ENCODE measurements at regions not wholly inside any gene's neighbourhood (a gene's known extent, or its start where the extent isn't known, plus 50 kb on each side); places are given as distances from the start of the nearest gene placed in this dataset.
"Not testable (repeated sequence)": the region's sequence is repeated elsewhere in the genome, so short reads cannot be mapped to it uniquely, and the experiment has no call there.

- DNase-seq = no peak
Measured at GRCh38 chr3:159280386-159281191, 478.7 kb downstream of the MFSD1 start.

GRCh38 chr3:159293493-159293892 lies 491.6 kb downstream of the MFSD1 start:
- DNase-seq = no peak

DNA sequence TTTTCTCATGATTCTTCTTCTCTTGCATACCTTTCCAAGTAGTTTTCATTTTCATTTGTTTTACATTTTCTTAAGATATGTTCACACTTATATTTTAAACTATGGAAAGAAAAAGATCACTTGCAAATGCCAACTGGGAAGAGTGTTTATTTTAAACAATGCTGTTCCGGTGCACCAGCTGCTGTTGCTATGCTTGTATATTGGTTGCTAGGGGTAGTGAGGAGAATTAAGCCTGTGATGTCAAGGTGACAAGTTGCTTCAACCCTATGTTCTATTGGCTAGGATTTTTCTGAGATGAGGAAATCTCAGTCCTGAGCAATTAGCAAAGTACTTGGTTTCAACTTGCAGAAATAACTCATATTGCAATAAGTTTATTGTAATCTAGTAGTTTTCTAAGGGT lies 500.1 kb downstream of the MFSD1 start:
- DNase-seq = no peak

DNA sequence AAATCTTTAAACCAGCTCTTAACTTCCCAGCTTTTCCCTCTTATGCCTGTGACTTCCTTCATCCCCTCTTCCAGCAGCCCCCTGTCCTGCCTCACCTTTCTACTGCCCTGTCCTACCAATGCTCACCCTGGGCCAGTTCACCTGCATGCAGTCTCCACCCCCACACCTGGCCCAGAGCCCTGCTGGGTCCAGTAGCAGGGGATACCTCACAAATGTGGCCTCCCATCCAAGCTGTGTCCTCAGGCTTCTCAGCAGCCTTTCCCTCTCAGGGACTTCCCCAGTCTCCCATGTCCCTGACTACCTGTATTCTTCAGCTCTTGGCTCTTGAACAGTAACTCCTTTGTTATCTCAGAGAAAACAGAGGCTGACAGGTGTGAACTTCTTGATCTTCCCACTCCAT lies 503.2 kb downstream of the MFSD1 start:
- DNase-seq = no peak

GRCh38 chr3:159316706-159317105 lies 514.9 kb downstream of the MFSD1 start:
- DNase-seq = not testable (repeated sequence)

DNA sequence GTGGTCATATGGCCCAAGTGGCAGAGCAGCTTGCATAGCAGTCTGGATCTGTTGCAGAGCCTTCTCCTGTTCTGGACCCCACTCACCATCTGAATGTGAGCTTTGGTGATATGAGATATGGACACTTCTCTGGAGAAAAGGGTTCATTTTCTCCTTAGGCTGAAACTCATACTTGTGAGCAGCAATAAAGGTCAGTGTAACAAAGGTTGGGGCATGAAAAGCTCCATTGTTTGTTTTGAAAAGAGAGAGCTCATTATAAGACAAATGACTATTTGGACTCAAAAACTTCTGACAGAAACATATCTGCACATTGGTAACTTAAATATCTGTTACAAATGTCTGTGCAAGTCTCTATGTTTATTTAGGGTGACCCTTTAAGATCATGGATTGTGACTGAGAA lies 517.3 kb downstream of the MFSD1 start:
- DNase-seq = no peak

- no peak for DNase-seq
Measured at GRCh38 chr3:159322322-159322939, 520.6 kb downstream of the MFSD1 start.

DNA sequence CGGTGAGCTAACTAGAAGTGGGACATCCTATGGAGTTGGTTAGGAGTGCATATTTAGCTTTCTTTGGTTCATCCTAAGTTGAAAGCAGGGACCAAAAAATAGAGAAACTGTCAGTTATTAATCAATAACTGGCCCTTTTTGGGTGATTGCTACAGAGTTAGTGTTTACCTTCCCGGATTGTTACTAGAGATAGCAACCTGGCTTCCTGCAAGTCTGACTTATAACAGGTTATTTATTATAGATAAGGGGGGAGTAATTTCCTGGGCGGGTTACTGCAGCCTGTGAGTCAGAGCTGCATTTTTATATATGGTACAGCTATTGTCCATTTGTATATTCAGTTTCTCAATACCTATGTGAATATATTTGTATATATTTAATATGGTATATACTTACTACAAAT lies 522.0 kb downstream of the MFSD1 start:
- DNase-seq = no peak

DNA sequence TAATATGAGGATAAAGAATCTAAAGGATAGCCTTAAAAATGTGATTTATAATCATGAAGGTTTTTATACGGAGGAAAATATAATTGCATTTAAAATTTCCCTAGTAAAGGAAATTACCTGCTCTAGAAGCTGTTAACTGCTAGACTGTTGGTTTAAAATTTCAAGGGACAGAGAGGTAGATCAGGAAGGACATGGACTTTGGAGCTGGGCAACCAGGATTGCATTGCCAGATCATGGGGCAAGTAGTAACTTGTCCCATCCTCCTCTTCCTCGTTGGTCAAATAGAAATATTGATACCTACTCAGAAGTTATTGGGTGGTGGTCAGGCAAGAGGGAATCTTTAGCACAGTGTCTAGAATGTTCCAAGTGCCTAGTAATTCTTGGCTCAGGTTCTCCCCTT lies 525.1 kb downstream of the MFSD1 start:
- no peak for DNase-seq

DNA sequence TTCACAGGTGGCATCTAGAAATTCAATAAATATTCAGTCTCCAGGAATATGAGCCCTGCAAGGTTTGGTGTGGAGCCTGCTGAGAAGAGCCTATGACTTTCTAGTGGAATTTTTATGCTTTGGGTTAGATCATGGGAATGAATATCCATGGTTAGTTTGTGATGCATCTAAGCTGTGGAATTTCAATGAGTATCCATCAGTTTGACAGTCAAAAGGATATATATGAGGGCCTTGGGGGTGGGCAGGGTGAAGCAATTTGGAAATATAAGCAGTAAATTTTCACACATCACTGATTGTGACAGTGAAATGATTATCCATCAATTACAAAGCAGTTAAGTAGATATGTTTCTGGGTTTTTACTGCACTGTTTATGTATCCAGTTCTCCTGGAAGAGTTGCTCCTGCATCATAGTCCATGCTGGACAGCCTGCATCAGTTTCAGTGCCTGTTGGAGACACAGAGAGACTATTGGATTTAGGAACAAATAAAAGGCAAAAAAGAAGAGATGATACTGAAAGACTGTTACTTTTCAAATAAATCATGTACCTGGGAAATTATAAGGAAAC lies 530.8 kb downstream of the MFSD1 start:
- no peak for DNase-seq

GRCh38 chr3:159339131-159339530 lies 537.3 kb downstream of the MFSD1 start:
- no peak for DNase-seq

DNA sequence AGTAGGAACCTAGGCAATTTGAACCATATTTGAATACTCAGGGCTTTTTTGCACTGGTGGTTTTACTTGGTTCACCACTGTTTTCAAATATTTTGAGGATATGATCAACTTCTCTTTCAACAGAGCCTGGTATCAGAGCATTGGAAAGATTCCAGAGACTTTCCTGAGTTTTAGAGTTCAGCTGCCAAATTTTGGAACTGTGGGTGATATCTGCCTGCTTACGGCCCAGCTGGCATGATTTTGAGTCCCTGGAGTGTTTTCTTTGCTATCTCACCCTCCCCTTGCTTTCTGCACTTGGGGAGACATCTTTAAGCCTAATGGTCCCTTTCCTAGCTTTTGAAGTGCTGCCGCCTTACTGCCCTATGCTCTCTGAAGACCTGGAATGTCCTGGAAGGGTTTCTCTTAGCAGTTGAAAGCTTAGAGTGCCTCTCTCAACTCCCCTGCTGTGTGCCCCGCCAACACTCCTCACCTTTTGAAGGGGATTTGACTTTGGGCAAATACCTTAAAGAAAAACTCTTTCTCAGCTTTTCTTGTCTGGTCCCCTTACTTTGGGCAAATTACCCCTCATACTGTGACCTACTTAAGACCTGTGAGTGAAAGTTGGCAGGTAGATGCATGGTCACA lies 539.1 kb downstream of the MFSD1 start:
- DNase-seq = no peak

DNA sequence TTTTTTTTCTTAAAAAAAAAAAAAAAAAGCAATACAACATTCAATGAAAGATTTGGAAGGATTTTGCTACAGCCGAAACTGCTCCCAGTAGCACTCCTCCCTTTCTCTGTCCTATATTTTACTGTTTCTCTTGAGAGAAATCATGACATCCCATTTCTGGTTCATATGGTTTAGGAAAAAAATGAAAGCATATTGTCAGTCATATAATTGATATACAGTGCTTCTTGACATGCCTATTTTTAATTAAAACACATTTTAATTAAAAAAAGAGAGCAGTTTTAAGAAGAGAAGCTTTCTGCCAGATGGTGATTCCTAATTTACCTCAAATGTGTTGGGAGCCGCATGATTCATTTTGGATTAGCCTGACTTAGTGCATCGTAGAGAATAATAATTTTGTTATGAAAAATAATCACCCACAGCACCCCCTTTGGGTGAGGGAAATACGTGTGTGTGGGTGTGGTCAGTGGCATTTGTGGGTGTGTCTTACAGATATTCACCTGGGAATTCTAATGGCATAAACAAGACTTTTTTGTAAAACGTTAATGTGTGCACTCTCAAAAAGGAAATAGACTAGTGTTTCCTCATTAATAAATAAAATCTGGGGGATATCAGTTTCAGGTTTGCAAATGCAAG lies 544.5 kb downstream of the MFSD1 start:
- no peak for DNase-seq

GRCh38 chr3:159348431-159348830 lies 546.6 kb downstream of the MFSD1 start:
- DNase-seq = no peak

DNA sequence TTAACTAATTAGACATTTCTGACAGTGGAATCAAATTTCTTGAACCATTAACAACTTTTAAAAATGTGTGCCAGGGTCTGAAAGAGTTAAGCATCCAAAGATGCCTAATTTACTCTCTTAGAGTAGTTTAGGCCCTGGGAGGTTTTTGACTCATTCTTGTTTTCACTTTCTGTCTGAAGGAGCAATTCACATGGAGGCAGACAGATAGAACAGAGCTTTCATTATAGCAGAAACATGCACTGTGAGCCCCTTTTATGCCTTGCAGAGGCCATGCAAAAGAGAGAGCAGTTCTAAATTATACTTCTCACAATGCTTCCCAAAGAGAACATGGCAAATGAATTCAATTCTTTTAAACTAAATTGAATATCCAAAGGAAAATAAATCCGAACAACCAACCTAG lies 554.8 kb downstream of the MFSD1 start:
- no peak for DNase-seq

DNA sequence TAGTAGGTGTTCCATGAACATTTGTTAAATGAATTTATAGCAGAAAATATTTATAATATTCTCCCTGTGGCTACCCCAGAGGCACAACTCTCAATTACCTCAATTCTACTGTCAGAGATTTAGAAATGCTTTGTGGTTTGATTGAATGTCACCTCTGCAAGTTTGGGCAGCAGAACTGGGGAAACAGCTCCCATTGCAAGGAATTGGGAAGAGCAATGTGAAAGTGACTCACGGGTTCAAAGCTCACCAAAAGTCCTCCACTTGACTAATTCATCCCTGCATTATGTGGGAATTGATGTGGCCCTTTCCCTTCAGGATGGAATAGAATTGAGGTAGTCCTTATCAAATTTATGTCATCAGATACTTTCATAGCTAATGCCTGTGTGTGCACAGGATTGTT lies 562.7 kb downstream of the MFSD1 start:
- no peak for DNase-seq

GRCh38 chr3:159366476-159366875 lies 564.6 kb downstream of the MFSD1 start:
- no peak for DNase-seq

DNA sequence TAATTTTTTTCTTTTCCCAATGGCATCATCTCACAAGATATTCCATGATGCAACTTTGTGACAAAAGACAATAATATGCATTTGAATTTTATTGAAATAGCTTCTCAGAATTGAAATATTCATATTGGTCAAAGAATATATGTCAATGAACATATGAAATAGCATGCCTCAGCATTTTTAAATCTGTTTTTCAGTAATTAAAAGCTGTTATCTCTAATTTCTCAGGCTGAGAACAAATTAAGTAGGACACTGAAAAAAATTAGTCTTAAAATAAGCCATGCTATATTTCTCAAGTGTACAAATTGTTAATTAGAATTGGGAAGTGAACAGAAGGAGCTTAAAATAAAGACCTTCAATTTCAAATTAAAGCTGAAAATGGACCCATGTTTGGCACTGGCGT lies 570.1 kb downstream of the MFSD1 start:
- DNase-seq = no peak

- peak; percentile 68 for DNase-seq
Measured at GRCh38 chr3:159378396-159379194, 576.7 kb downstream of the MFSD1 start.

- DNase-seq = peak; percentile 6
Measured at GRCh38 chr3:159380891-159381290, 579.0 kb downstream of the MFSD1 start.

DNA sequence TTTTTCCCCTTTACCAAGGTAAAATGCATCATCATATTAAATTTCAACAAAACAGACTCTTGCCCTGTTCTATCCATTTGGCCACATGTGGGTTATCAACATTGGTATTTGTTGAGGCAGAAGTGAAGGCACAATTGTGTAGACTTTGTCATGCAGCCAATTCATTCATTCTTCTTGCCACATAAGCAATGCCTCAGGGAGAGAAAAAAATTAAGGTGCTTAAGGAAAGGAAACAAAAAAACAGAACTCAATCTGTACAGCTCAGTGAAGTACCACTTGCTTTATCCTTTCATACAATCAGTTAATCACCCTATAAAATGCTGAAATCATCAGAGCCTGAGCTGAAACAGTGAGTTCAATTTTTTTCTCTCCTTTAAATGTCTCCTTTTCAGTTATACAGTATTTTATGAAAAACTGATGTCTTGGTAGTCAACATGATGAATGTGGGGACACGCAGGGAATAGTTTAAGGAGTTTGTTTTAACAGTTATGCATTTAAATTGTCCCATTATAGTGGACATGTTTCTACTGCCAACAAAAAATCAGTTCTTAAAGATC lies 588.9 kb downstream of the MFSD1 start:
- DNase-seq = no peak

- DNase-seq = not testable (repeated sequence)
Measured at GRCh38 chr3:159397683-159398082, 591.0 kb upstream of the IL12A start.

All from NCI-H510A treated with DMSO at 0.1 percent for 48 hours (cell line).